B cell (primary cell): ENCODE measurements at regions not wholly inside any gene's neighbourhood (a gene's known extent, or its start where the extent isn't known, plus 50 kb on each side); places are given as distances from the start of the nearest gene placed in this dataset.

Experiments used
- ATAC-seq: fragments of 200-7000 bp; cut with Tn5 transposase; one replicate; pipeline ENCODE4 v1.10.0; 2021; ENCODE audit warnings: low read depth, mild to moderate bottlenecking, moderate number of reproducible peaks, moderate library complexity
- CTCF ChIA-PET: fragments of 350-600 bp; sonication (Branson Sonifier 250); formaldehyde crosslinking; loops from one replicate; lab custom pipeline; 2021; ENCODE audit warnings: antibody characterized with exemption, inconsistent platforms; lab: Charles Lee
- POLR2A ChIA-PET: fragments of 350-600 bp; sonication (Branson Sonifier 250); formaldehyde crosslinking; loops from one replicate; lab custom pipeline; 2021; ENCODE audit warnings: antibody characterized with exemption; lab: Charles Lee
- DNase-seq: peaks from one replicate; pipeline ENCODE4 v3.0.0; 2013
- H2AFZ ChIP-seq: 2 replicates; pipeline ENCODE4 v1.6.1; 2012; ENCODE audit warnings: mild to moderate bottlenecking, low read depth, low read length; ENCODE audit not compliant: insufficient read depth, poor library complexity, severe bottlenecking
- H3K27ac ChIP-seq, 2 donors: 1 replicate in 1 of 2; 2 replicates in 1 of 2; pipeline ENCODE4 v1.5.1; 2012 to 2013; ENCODE audit warnings: low read length in 2 of 2, mild to moderate bottlenecking in 2 of 2, moderate library complexity in 1 of 2
- H3K27me3 ChIP-seq, 4 experiments: fragments of 200-600 bp in 1 of 4; sonication (generic) in 1 of 4; replicated peaks in 1 of 4; 1 replicate in 2 of 4; 2 replicates in 2 of 4; pipeline versions ENCODE4 v1.6.1 to v1.7.0; 2013 to 2016; ENCODE audit warnings: low read length in 3 of 4, mild to moderate bottlenecking in 2 of 4, mixed read lengths in 1 of 4, moderate library complexity in 1 of 4; ENCODE audit not compliant: insufficient read depth in 4 of 4, control insufficient read depth in 3 of 4; ENCODE audit errors: control extremely low read depth in 1 of 4
- H3K36me3 ChIP-seq, 2 experiments: replicated peaks in 1 of 2; 1 replicate in 1 of 2; 2 replicates in 1 of 2; pipeline versions ENCODE4 v1.6.1 to v1.7.1; 2013; ENCODE audit warnings: low read length in 1 of 2; ENCODE audit not compliant: insufficient read depth in 2 of 2, control insufficient read depth in 1 of 2; ENCODE audit errors: control extremely low read depth in 1 of 2, extremely low read depth in 1 of 2
- H3K4me1 ChIP-seq, 2 donors: fragments of 200-600 bp in 1 of 2; sonication (generic) in 1 of 2; 1 replicate in 1 of 2; 2 replicates in 1 of 2; pipeline versions ENCODE4 v1.5.1 to v1.6.1; 2013 to 2017; ENCODE audit warnings: low read length in 2 of 2; ENCODE audit not compliant: control insufficient read depth in 2 of 2, insufficient read depth in 2 of 2
- H3K4me2 ChIP-seq: replicated peaks from 2 replicates; pipeline ENCODE3; 2012; ENCODE audit warnings: mild to moderate bottlenecking, low read depth, low read length; ENCODE audit not compliant: poor library complexity, severe bottlenecking
- H3K4me3 ChIP-seq, 5 experiments: fragments of 200-600 bp in 1 of 5; sonication (generic) in 1 of 5; 1 replicate in 3 of 5; 2 replicates in 2 of 5; pipeline versions ENCODE4 v1.5.1 to v1.7.0; 2011 to 2016; ENCODE audit warnings: low read length in 4 of 5, mild to moderate bottlenecking in 4 of 5, low read depth in 2 of 5, control low read depth in 1 of 5, moderate library complexity in 1 of 5; ENCODE audit not compliant: insufficient read depth in 1 of 5; ENCODE audit errors: control extremely low read depth in 1 of 5, extremely low read depth in 1 of 5
- H3K79me2 ChIP-seq: fragments of 200-600 bp; sonication (generic); one replicate; pipeline ENCODE4 v1.6.0; 2016; ENCODE audit warnings: low read length; ENCODE audit not compliant: control insufficient read depth, insufficient read depth
- H3K9ac ChIP-seq: fragments of 200-600 bp; sonication (generic); 2 replicates; pipeline ENCODE4 v1.6.1; 2017; ENCODE audit warnings: mild to moderate bottlenecking, low read length, moderate library complexity
- H3K9me3 ChIP-seq, 3 donors: one replicate each; pipeline versions ENCODE4 v1.6.1 to v1.7.1; 2013; ENCODE audit warnings: low read length in 2 of 3; ENCODE audit not compliant: control insufficient read depth in 2 of 3, insufficient read depth in 1 of 3; ENCODE audit errors: control extremely low read depth in 1 of 3
- H4K20me1 ChIP-seq: 2 replicates; pipeline ENCODE4 v1.6.0; 2012; ENCODE audit warnings: mild to moderate bottlenecking, low read length; ENCODE audit not compliant: insufficient read depth, control insufficient read depth, poor library complexity, severe bottlenecking
- H3K27ac Mint-ChIP-seq: one replicate; pipeline ENCODE4 v1.8.0; 2021; ENCODE audit warnings: mixed read lengths
- H3K27me3 Mint-ChIP-seq: one replicate; pipeline ENCODE4 v1.8.0; 2021; ENCODE audit warnings: mixed read lengths
- H3K4me1 Mint-ChIP-seq: one replicate; pipeline ENCODE4 v1.8.0; 2021; ENCODE audit warnings: mixed read lengths
- H3K4me3 Mint-ChIP-seq: one replicate; pipeline ENCODE4 v1.8.0; 2021; ENCODE audit warnings: mixed read lengths
- H3K9me3 Mint-ChIP-seq: one replicate; pipeline ENCODE4 v1.8.0; 2022; ENCODE audit warnings: mixed read lengths; ENCODE audit not compliant: insufficient read depth
- EZH2 ChIP-seq: IDR thresholded peaks from 2 replicates; pipeline ENCODE4 v1.6.1; 2012; ENCODE audit warnings: borderline replicate concordance, low read depth, mild to moderate bottlenecking, moderate library complexity, low read length; ENCODE audit not compliant: insufficient read depth, poor library complexity, severe bottlenecking
- whole genome bisulfite sequencing: methylation state at CpG from one replicate; pipeline ENCODE4 v1.1.5; 2013; ENCODE audit warnings: missing lambda C conversion rate; ENCODE audit not compliant: insufficient coverage; 5-methylcytosine and 5-hydroxymethylcytosine counted together
- intact Hi-C: fragments of 100-400 bp; cut with micrococcal nuclease; formaldehyde crosslinking; loops from one replicate; pipeline ENCODE4 v1.10.0; 2022
- TF ChIP-seq, protein P1 (sequence below): fragments of 200-600 bp; IDR thresholded peaks from one replicate; pipeline ENCODE4 v1.8.0; 2022; ENCODE audit warnings: antibody characterized with exemption, mild to moderate bottlenecking

DNA sequence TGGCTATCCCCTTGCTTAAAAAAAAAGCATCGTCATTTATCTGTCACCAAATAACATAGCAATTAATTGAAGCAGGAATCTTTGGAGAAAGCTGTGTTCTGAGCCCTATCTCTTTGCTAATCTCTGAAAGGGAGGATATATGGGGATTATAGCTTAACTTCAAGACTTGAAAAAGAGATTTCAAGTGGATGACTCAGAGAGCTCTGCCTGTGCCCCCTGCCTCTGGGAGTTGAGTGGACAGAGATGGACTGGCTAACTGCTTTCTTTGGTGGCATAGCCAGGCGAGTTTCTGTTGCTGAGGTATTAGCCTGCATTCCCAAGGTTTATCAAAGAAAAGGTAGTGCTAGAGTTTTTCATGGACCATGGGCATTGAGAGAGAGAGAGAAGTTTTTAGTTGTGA is 91.6 kb downstream of the DDIT4L start:
- Mint-ChIP-seq H3K27me3 (no peaks in the 10 kb centered on the region), H3K27ac (no peak overlapping the region), H3K9me3 (no peaks in the 10 kb centered on the region), H3K4me3 (no peak overlapping the region), H3K4me1 (peaks cover 52% of the 10 kb centered on the region)
- 100% methylated on average over 1 of the region's 2 CpGs for WGBS
- DNase-seq (no peak), ATAC-seq (no peak)
- H4K20me1 ChIP-seq: no peaks in the 10 kb centered on the region
- intact Hi-C loops: loop anchor here (1.0 to 10.0 kb wide), 4 partner anchors 9 to 1246 kb away; partner anchors contain the start of gene PPP3CA
- no peak overlapping the region for H3K4me2 ChIP-seq
- no peaks in the 10 kb centered on the region for H3K79me2 ChIP-seq
- no peak overlapping the region for H3K4me3 ChIP-seq
- H3K27me3 ChIP-seq: peaks cover 0 to 3% (median 0%) of the 10 kb centered on the region in 4 experiments
- ChIA-PET POLR2A (no interaction called here), CTCF (interaction anchor here (1.6 kb wide), 1 partner anchor 7 kb away, joined by 12 read pairs; no protein-coding TSS in a partner anchor)
- no peak overlapping the region for H3K27ac ChIP-seq
- no peaks in the 10 kb centered on the region for H3K36me3 ChIP-seq
- H3K4me1 ChIP-seq: peaks cover 22 to 28% of the 10 kb centered on the region in 2 donors
- H2AFZ ChIP-seq: no peak overlapping the region
- H3K9me3 ChIP-seq: no peaks in the 10 kb centered on the region
- TF ChIP-seq, protein P1, sequence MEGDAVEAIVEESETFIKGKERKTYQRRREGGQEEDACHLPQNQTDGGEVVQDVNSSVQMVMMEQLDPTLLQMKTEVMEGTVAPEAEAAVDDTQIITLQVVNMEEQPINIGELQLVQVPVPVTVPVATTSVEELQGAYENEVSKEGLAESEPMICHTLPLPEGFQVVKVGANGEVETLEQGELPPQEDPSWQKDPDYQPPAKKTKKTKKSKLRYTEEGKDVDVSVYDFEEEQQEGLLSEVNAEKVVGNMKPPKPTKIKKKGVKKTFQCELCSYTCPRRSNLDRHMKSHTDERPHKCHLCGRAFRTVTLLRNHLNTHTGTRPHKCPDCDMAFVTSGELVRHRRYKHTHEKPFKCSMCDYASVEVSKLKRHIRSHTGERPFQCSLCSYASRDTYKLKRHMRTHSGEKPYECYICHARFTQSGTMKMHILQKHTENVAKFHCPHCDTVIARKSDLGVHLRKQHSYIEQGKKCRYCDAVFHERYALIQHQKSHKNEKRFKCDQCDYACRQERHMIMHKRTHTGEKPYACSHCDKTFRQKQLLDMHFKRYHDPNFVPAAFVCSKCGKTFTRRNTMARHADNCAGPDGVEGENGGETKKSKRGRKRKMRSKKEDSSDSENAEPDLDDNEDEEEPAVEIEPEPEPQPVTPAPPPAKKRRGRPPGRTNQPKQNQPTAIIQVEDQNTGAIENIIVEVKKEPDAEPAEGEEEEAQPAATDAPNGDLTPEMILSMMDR: no peak
- H3K9ac ChIP-seq: no peak overlapping the region

DNA sequence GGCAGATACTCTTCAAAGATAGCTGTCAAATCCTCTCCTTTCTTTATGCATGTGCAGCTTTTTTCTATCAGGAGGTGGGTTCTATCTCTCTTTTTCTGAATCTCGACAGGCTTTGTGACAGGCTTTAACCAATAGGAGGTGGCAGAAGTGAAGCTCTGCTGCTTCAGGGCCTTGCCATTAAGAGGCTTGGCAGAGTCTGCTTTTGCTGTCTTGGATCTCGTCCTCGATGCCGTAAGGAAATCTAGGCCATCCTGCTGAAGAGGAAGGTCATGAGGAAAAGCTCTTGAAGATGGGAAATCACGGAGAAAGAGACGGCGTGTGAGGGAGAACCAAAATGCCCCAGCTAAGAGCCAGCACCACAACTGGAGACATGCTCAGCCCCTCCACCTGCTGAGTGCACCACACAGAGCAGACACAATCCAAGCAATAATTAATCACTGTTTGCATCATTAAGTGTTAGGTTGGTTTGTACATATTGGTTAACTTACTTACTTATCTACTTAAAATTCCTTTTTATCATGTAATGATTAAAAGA is 92.2 kb downstream of the DDIT4L start:
- CTCF ChIA-PET: interaction anchor here (1.6 kb wide), 2 partner anchors 8 to 11 kb away, joined by 6 to 12 read pairs; no protein-coding TSS in a partner anchor
- Mint-ChIP-seq H3K4me3 (no peak overlapping the region), H3K9me3 (no peaks in the 10 kb centered on the region), H3K27me3 (no peaks in the 10 kb centered on the region), H3K27ac (no peak overlapping the region), H3K4me1 (peaks cover 53% of the 10 kb centered on the region)
- POLR2A ChIA-PET: no interaction called here
- ATAC-seq (no peak), DNase-seq (no peak)
- Histone ChIP-seq H2AFZ (no peak overlapping the region), H3K4me1 (peaks cover 28 to 30% of the 10 kb centered on the region in 2 donors), H3K4me2 (no peak overlapping the region), H3K4me3 (no peak overlapping the region), H4K20me1 (no peaks in the 10 kb centered on the region), H3K36me3 (no peaks in the 10 kb centered on the region), H3K9ac (no peak overlapping the region), H3K27ac (no peak overlapping the region), H3K27me3 (peaks cover 0 to 3% (median 0%) of the 10 kb centered on the region in 4 experiments), H3K79me2 (no peaks in the 10 kb centered on the region), H3K9me3 (no peaks in the 10 kb centered on the region)
- TF ChIP-seq, protein P1: no peak
- TF ChIP-seq EZH2: no peak
- WGBS: 100% methylated on average over 1 of the region's 7 CpGs
- intact Hi-C loops: loop anchor here (1.0 to 10.0 kb wide), 4 partner anchors 9 to 1247 kb away; partner anchors contain the start of gene PPP3CA
